DOHH2 (cell line): ENCODE measurements at regions not wholly inside any gene's neighbourhood (a gene's known extent, or its start where the extent isn't known, plus 50 kb on each side); places are given as distances from the start of the nearest gene placed in this dataset.
"Not testable (repeated sequence)": the region's sequence is repeated elsewhere in the genome, so short reads cannot be mapped to it uniquely, and the experiment has no call there.

ENCODE experiments used
- H3F3A ChIP-seq: fragments of 200-600 bp; sonication (generic), shearing (Covaris generic); 2 replicates; pipeline ENCODE4 v1.6.0; 2016; ENCODE audit warnings: antibody characterized with exemption, mild to moderate bottlenecking; ENCODE audit not compliant: control insufficient read depth, insufficient read depth
- H3K27ac ChIP-seq: fragments of 200-600 bp; sonication (generic); 2 replicates; pipeline ENCODE4 v1.5.1; 2014; ENCODE audit warnings: low read depth, mild to moderate bottlenecking, low read length, moderate library complexity
- H3K27me3 ChIP-seq: fragments of 200-600 bp; sonication (generic); 2 replicates; pipeline ENCODE4 v1.6.1; 2014; ENCODE audit warnings: mild to moderate bottlenecking, low read length, mixed read lengths; ENCODE audit not compliant: control insufficient read depth
- H3K36me3 ChIP-seq: fragments of 200-600 bp; sonication (generic); 2 replicates; pipeline ENCODE4 v1.6.1; 2014; ENCODE audit warnings: mild to moderate bottlenecking, low read length, moderate library complexity, mixed read lengths; ENCODE audit not compliant: control insufficient read depth
- H3K4me1 ChIP-seq: fragments of 200-600 bp; sonication (generic); 2 replicates; pipeline ENCODE4 v1.6.1; 2014; ENCODE audit warnings: mild to moderate bottlenecking, low read length, mixed read lengths; ENCODE audit not compliant: control insufficient read depth
- H3K4me2 ChIP-seq: fragments of 200-600 bp; sonication (generic); 2 replicates; pipeline ENCODE4 v1.6.0; 2014; ENCODE audit warnings: mild to moderate bottlenecking, low read length, moderate library complexity
- H3K4me3 ChIP-seq: fragments of 200-600 bp; sonication (generic); 2 replicates; pipeline ENCODE4 v1.5.1; 2014; ENCODE audit warnings: mild to moderate bottlenecking, low read length, mixed read lengths
- H3K79me2 ChIP-seq: fragments of 200-600 bp; sonication (generic); 2 replicates; pipeline ENCODE4 v1.6.1; 2014; ENCODE audit warnings: mild to moderate bottlenecking, low read length, mixed read lengths; ENCODE audit not compliant: control insufficient read depth
- H3K9me2 ChIP-seq: fragments of 200-600 bp; sonication (generic); replicated peaks from 2 replicates; pipeline ENCODE4 v1.6.1; 2014; ENCODE audit warnings: mild to moderate bottlenecking, low read length, mixed read lengths; ENCODE audit not compliant: control insufficient read depth
- H3K9me3 ChIP-seq: fragments of 200-600 bp; sonication (generic); 2 replicates; pipeline ENCODE4 v1.6.1; 2014; ENCODE audit warnings: antibody characterized with exemption, low read length, mixed read lengths; ENCODE audit not compliant: control insufficient read depth, insufficient read depth
- H4K20me1 ChIP-seq: fragments of 200-600 bp; sonication (generic); 2 replicates; pipeline ENCODE4 v1.6.0; 2014; ENCODE audit warnings: low read depth, mild to moderate bottlenecking, antibody characterized with exemption, low read length, moderate library complexity; ENCODE audit not compliant: control insufficient read depth, insufficient read depth
- EZH2phosphoT487 ChIP-seq: fragments of 200-600 bp; sonication (generic); IDR thresholded peaks from 2 replicates; pipeline ENCODE4 v1.6.1; 2017; ENCODE audit warnings: borderline replicate concordance, mild to moderate bottlenecking, antibody characterized with exemption, low read length, moderate library complexity, mixed read lengths
- TF ChIP-seq, protein P1 (sequence below): fragments of 200-600 bp; sonication (generic); IDR thresholded peaks from one replicate; pipeline ENCODE4 v1.5.1; 2014; ENCODE audit warnings: antibody characterized with exemption, mild to moderate bottlenecking, low read depth, low read length; ENCODE audit not compliant: poor library complexity, severe bottlenecking

DNA sequence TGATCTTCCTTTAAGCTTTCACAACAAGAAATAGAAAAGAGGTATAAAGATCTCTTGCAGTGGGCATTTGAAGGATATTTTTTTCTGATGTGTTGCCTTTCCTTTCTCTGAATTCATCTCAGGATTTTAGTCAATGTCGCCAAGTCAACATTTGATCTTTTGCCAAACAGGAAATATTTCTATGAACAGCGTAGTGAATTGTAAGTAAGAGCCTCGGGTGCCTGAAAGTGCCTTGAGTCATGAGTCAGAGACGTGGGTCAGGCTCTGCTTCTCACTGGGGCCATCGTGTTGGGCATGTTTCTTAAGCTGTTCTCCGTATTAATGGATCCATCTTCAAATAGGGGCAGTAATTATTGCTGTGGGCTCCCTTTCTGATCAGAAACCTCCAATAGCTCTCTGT is 471.4 kb upstream of the AMELY start:
- no peaks in the 10 kb centered on the region for H3K27me3 ChIP-seq
- no peaks in the 10 kb centered on the region for H3K9me3 ChIP-seq
- H3K9me2 ChIP-seq = no peaks in the 10 kb centered on the region
- H3F3A ChIP-seq = no peaks in the 10 kb centered on the region
- H3K36me3 ChIP-seq = no peaks in the 10 kb centered on the region
- H3K27ac ChIP-seq = no peak overlapping the region
- H4K20me1 ChIP-seq = no peaks in the 10 kb centered on the region
- H3K79me2 ChIP-seq = no peaks in the 10 kb centered on the region
- H3K4me2 ChIP-seq = no peak overlapping the region
- TF ChIP-seq, protein P1, sequence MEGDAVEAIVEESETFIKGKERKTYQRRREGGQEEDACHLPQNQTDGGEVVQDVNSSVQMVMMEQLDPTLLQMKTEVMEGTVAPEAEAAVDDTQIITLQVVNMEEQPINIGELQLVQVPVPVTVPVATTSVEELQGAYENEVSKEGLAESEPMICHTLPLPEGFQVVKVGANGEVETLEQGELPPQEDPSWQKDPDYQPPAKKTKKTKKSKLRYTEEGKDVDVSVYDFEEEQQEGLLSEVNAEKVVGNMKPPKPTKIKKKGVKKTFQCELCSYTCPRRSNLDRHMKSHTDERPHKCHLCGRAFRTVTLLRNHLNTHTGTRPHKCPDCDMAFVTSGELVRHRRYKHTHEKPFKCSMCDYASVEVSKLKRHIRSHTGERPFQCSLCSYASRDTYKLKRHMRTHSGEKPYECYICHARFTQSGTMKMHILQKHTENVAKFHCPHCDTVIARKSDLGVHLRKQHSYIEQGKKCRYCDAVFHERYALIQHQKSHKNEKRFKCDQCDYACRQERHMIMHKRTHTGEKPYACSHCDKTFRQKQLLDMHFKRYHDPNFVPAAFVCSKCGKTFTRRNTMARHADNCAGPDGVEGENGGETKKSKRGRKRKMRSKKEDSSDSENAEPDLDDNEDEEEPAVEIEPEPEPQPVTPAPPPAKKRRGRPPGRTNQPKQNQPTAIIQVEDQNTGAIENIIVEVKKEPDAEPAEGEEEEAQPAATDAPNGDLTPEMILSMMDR = no peak
- no peak for TF ChIP-seq EZH2phosphoT487
- H3K4me3 ChIP-seq = no peak overlapping the region
- no peaks in the 10 kb centered on the region for H3K4me1 ChIP-seq

- Histone ChIP-seq H3K9me3 (no peaks in the 10 kb centered on the region), H3K4me1 (no peaks in the 10 kb centered on the region)
- TF ChIP-seq EZH2phosphoT487 = no peak
- TF ChIP-seq, protein P1 = no peak
These were observed 465.5 kb upstream of the AMELY start for GRCh38 chrY:7377091-7377490.

DNA sequence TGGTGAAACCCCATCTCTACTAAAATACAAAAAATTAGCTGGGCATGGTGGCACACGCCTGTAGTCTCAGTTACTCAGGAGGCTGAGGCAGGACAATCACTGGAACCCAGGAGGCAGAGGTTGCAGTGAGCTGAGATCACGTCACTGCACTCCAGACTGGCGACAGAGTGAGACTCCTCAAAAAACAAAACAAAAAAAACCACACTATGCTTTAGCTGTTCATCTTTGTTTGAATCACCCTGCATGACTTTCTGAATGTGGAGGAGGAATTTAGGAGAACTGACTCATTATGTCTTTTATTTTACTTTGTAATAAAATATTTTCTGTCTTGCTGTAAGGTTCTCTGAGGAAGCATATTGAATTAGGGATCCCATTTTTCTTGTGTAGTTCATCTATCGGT is 462.9 kb upstream of the AMELY start:
- not testable (repeated sequence) for H3F3A ChIP-seq, H3K4me2 ChIP-seq, H3K4me3 ChIP-seq, H3K27me3 ChIP-seq, H3K9me2 ChIP-seq, H3K79me2 ChIP-seq, H4K20me1 ChIP-seq, H3K9me3 ChIP-seq, H3K27ac ChIP-seq, H3K4me1 ChIP-seq
- peaks cover 11% of the 10 kb centered on the region for H3K36me3 ChIP-seq

More at GRCh38 chrY:7377091-7377490, 465.5 kb upstream of the AMELY start:
- Histone ChIP-seq H3K4me3 (no peak overlapping the region), H3K36me3 (peaks cover 11% of the 10 kb centered on the region), H3K9me2 (no peaks in the 10 kb centered on the region), H3K79me2 (no peaks in the 10 kb centered on the region), H3K4me2 (no peak overlapping the region), H3F3A (no peaks in the 10 kb centered on the region), H3K27ac (no peak overlapping the region), H4K20me1 (no peaks in the 10 kb centered on the region), H3K27me3 (no peaks in the 10 kb centered on the region)

DNA sequence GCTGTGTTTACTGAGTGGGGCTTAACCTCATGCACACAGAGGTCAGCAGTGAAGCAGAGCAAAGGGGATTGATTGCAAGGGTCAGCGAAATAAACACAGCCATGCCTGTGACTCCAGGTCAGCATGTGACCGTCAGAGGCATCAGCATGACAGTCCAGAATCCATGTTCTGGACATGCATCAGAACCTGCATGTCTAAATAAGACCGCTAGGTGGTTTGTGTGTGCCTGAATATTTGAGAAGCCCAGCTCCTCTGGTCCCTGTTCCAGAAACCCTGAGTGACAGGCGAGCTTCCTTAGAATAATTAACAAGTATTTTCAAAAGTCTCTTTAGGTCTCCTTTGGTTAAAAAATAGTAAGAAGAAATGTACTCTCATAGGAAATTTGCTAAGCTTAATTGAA is 460.4 kb upstream of the AMELY start:
- not testable (repeated sequence) for H3K36me3 ChIP-seq, H4K20me1 ChIP-seq, H3F3A ChIP-seq, H3K9me3 ChIP-seq, H3K27ac ChIP-seq, H3K4me3 ChIP-seq, H3K9me2 ChIP-seq, H3K79me2 ChIP-seq, H3K4me1 ChIP-seq, H3K4me2 ChIP-seq, H3K27me3 ChIP-seq

GRCh38 chrY:7371026-7371425 is 459.5 kb upstream of the AMELY start:
- not testable (repeated sequence) for H3K4me3 ChIP-seq, H3K27ac ChIP-seq, H3K4me2 ChIP-seq

More at GRCh38 chrY:7371026-7371425, 459.5 kb upstream of the AMELY start:
- H3K36me3 ChIP-seq, H3F3A ChIP-seq, H3K9me2 ChIP-seq, H3K9me3 ChIP-seq, H3K4me1 ChIP-seq, H3K79me2 ChIP-seq, H3K27me3 ChIP-seq, H4K20me1 ChIP-seq: not testable (repeated sequence)
